GM12878 (cell line): ENCODE measurements at regions not wholly inside any gene's neighbourhood (a gene's known extent, or its start where the extent isn't known, plus 50 kb on each side); places are given as distances from the start of the nearest gene placed in this dataset.

Source experiments
- ATAC-seq: fragments of 200-7000 bp; cut with Tn5 transposase; 3 replicates; pipeline ENCODE4 v1.9.1; 2020; ENCODE audit warnings: mild to moderate bottlenecking, moderate library complexity
- BruUV-seq: library from RNA; stranded (reverse); fragments of 400-500 nt; replicated peaks from 2 replicates; lab custom pipeline; 2021; lab: Mats Ljungman, UMichigan
- CTCF ChIA-PET: fragments of 300-600 bp; sonication (Branson Sonifier 250); formaldehyde crosslinking; extraction: SDS; loops from one replicate; lab custom pipeline; 2021; ENCODE audit warnings: inconsistent platforms; lab: Yijun Ruan, JAX
- POLR2A ChIA-PET: fragments of 350-600 bp; formaldehyde crosslinking; extraction: SDS; loops from one replicate; lab custom pipeline; 2021; ENCODE audit warnings: inconsistent platforms; lab: Charles Lee
- RAD21 ChIA-PET: fragments of 300-600 bp; sonication (Branson Sonifier 250); formaldehyde crosslinking; loops from one replicate; lab custom pipeline; 2023; ENCODE audit warnings: antibody characterized with exemption; ENCODE audit not compliant: unreplicated experiment; lab: Charles Lee
- SMC1A ChIA-PET: fragments of 300-600 bp; sonication (Branson Sonifier 250); formaldehyde crosslinking; loops from one replicate; lab custom pipeline; 2023; ENCODE audit not compliant: unreplicated experiment, uncharacterized antibody; lab: Charles Lee
- DNase-seq: peaks from one replicate; pipeline ENCODE4 v3.0.0-alpha.2; 2011; ENCODE audit warnings: low read depth, low spot score
- FAIRE-seq: peaks from 3 replicates; lab custom pipeline; 2011; peaks lifted over from hg19 to GRCh38; lab: Jason Lieb, UNC
- H2AFZ ChIP-seq: 2 replicates; pipeline ENCODE4 v1.6.0; 2011; ENCODE audit warnings: low read depth, low read length, control low read depth; ENCODE audit not compliant: control insufficient read depth
- H3K27ac ChIP-seq: 2 replicates; pipeline ENCODE4 v1.5.1; 2011; ENCODE audit warnings: control low read depth; ENCODE audit not compliant: control insufficient read depth, insufficient read depth
- H3K27me3 ChIP-seq, 2 experiments: replicated peaks in 1 of 2; 2 replicates each; pipeline versions ENCODE4 v1.6.0 to v1.6.1; 2011; ENCODE audit warnings: low read length in 1 of 2; ENCODE audit not compliant: control insufficient read depth in 2 of 2, insufficient read depth in 2 of 2
- H3K36me3 ChIP-seq, 2 experiments: 2 replicates each; pipeline ENCODE4 v1.5.1; 2011; ENCODE audit warnings: low read length in 1 of 2; ENCODE audit not compliant: control insufficient read depth in 2 of 2, insufficient read depth in 2 of 2
- H3K4me1 ChIP-seq: 2 replicates; pipeline ENCODE4 v1.6.1; 2011; ENCODE audit warnings: mild to moderate bottlenecking, low read length, moderate library complexity, mixed read lengths; ENCODE audit not compliant: control insufficient read depth, insufficient read depth
- H3K4me2 ChIP-seq: 2 replicates; pipeline ENCODE4 v1.6.0; 2011; ENCODE audit warnings: control low read depth; ENCODE audit not compliant: control insufficient read depth, insufficient read depth
- H3K4me3 ChIP-seq: fragments of 200-600 bp; sonication (generic); 2 replicates; pipeline ENCODE4 v1.5.1; 2016
- H3K79me2 ChIP-seq: 2 replicates; pipeline ENCODE4 v1.6.0; 2011; ENCODE audit warnings: low read length; ENCODE audit not compliant: control insufficient read depth, insufficient read depth
- H3K9ac ChIP-seq: 2 replicates; pipeline ENCODE4 v1.8.0; 2011; ENCODE audit warnings: low read length, control low read depth, mixed read lengths; ENCODE audit not compliant: control insufficient read depth, insufficient read depth
- H3K9me3 ChIP-seq: replicated peaks from 3 replicates; pipeline ENCODE4 v1.5.1; 2011; ENCODE audit warnings: mild to moderate bottlenecking, low read length; ENCODE audit not compliant: control insufficient read depth, insufficient read depth
- H4K20me1 ChIP-seq: 2 replicates; pipeline ENCODE4 v1.6.0; 2011; ENCODE audit not compliant: control insufficient read depth, insufficient read depth
- CREM ChIP-seq: IDR thresholded peaks from 2 replicates; pipeline ENCODE4 v1.6.1; 2014; ENCODE audit warnings: antibody characterized with exemption, low read depth
- IRF4 ChIP-seq: IDR thresholded peaks from 2 replicates; pipeline ENCODE4 v1.6.1; 2011; ENCODE audit warnings: low read depth, low read length
- KAT2A ChIP-seq: conservative IDR thresholded peaks from 2 replicates; pipeline ENCODE4 v1.6.1; 2011; ENCODE audit warnings: low read depth, low read length; ENCODE audit not compliant: control insufficient read depth
- MYC ChIP-seq: IDR thresholded peaks from 2 replicates; pipeline ENCODE4 v1.6.1; 2011; ENCODE audit warnings: mild to moderate bottlenecking, low read length, moderate library complexity, inconsistent platforms; ENCODE audit not compliant: insufficient read depth, insufficient replicate concordance, insufficient read length, severe bottlenecking
- POLR2AphosphoS2 ChIP-seq: IDR thresholded peaks from 2 replicates; pipeline ENCODE4 v1.6.1; 2011; ENCODE audit warnings: low read depth, mild to moderate bottlenecking, low read length, improper control_type of control experiment, moderate library complexity
- WGBS: methylation state at CpG from one replicate; pipeline ENCODE4 v1.1.6; 2016; ENCODE audit warnings: low lambda C conversion rate; ENCODE audit not compliant: insufficient replicate concordance, insufficient coverage; ENCODE audit errors: missing lambda C conversion rate; 5-methylcytosine and 5-hydroxymethylcytosine counted together
- in situ Hi-C: fragments of 300-500 bp; cut with MboI; formaldehyde crosslinking; loops from 9 replicates; pipeline ENCODE4 v1.14.3; 2018; ENCODE audit warnings: mixed read lengths
- intact Hi-C: fragments of 100-400 bp; cut with micrococcal nuclease; formaldehyde crosslinking; loops from one replicate; pipeline ENCODE4 v1.14.2; 2022; ENCODE audit not compliant: unreplicated experiment
- TF ChIP-seq, protein P1 (sequence below): IDR thresholded peaks from 2 replicates; pipeline ENCODE4 v1.6.1; 2011; ENCODE audit warnings: borderline replicate concordance, low read depth, mild to moderate bottlenecking, moderate library complexity, mixed read lengths, low read length; ENCODE audit not compliant: insufficient read depth; ENCODE audit errors: extremely low read length

DNA sequence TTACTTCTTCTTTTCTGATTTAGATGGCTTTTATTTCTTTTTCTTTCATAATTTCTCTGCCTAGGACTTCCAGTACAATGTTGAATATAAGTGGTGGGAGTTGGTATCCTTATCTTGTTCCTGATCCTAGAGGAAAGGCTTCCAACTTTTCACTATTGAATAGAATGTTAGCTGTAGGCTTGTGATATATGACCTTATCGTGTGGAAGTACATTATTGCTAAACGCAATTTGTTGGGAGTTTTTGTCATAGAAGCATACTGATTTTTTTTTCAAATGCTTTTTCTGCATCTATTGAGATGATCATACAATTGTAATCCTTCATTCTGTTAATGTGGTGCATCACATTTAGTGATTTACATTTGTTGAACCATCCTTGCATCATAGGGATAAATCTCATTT, 79.5 kb downstream of the FASLG start:
- CTCF ChIA-PET: interaction anchor here (10.3 kb wide), 1 partner anchor 464 kb away, joined by 322 read pairs; the partner anchor contains the start of gene TNFSF4
- WGBS: 59% methylated on average over 2 of the region's 2 CpGs
- intact Hi-C loops (no loop called here), in situ Hi-C loops (no loop called here)
- no peak for DNase-seq
- RAD21 ChIA-PET: interaction anchor here (1.0 kb wide), 1 partner anchor 147 kb away, joined by 3 read pairs; no protein-coding TSS in a partner anchor
- no TSS peak for BruUV-seq
- Histone ChIP-seq H2AFZ (no peak overlapping the region), H3K4me1 (no peaks in the 10 kb centered on the region), H3K9me3 (no peaks in the 10 kb centered on the region), H3K79me2 (no peaks in the 10 kb centered on the region), H3K4me2 (no peak overlapping the region), H3K9ac (no peak overlapping the region), H3K4me3 (no peak overlapping the region), H4K20me1 (no peaks in the 10 kb centered on the region), H3K27me3 (0 out of 4 replicates have a peak, but pooled peaks cover 0 to 4% of the 10 kb centered on the region in 2 experiments), H3K27ac (no peak overlapping the region), H3K36me3 (no peaks in the 10 kb centered on the region)
- ATAC-seq: no peak
- SMC1A ChIA-PET: interaction anchor here (0.7 kb wide), 1 partner anchor 130 kb away, joined by 3 read pairs; no protein-coding TSS in a partner anchor
- POLR2A ChIA-PET: no interaction called here
- no peak for FAIRE-seq
- TF ChIP-seq POLR2AphosphoS2 (no peak), CREM (no peak), IRF4 (no peak), KAT2A (no peak), MYC (no peak)
- TF ChIP-seq, protein P1, sequence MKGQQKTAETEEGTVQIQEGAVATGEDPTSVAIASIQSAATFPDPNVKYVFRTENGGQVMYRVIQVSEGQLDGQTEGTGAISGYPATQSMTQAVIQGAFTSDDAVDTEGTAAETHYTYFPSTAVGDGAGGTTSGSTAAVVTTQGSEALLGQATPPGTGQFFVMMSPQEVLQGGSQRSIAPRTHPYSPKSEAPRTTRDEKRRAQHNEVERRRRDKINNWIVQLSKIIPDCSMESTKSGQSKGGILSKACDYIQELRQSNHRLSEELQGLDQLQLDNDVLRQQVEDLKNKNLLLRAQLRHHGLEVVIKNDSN: no peak
- TF ChIP-seq, all 136 proteins: peak for 0
